ENCODE measurements at regions not wholly inside any gene's neighbourhood (a gene's known extent, or its start where the extent isn't known, plus 50 kb on each side); places are given as distances from the start of the nearest gene placed in this dataset.

- TF ChIP-seq CTCF (IDR thresholded peaks at IDR 0.05; ENCODE audit: extremely low read depth, missing control alignments), result no peak
- no peak for DNase-seq (ENCODE audit: low spot score)
Observed at GRCh38 chr9:108688676-108689075, 167.1 kb downstream of the ACTL7B start.

- TF ChIP-seq CTCF (IDR thresholded peaks at IDR 0.05; ENCODE audit: extremely low read depth, missing control alignments), result no peak
- no peak for DNase-seq (ENCODE audit: low spot score)
Observed at GRCh38 chr9:108688051-108688450, 167.7 kb downstream of the ACTL7B start.

GRCh38 chr9:108687006-108687987 lies 168.5 kb downstream of the ACTL7B start:
- no peak for DNase-seq (ENCODE audit: low spot score)
- TF ChIP-seq CTCF (IDR thresholded peaks at IDR 0.05; ENCODE audit: extremely low read depth, missing control alignments), result no peak

GRCh38 chr9:108684288-108685025 lies 171.3 kb downstream of the ACTL7B start:
- no peak for DNase-seq (ENCODE audit: low spot score)
- no peak for TF ChIP-seq CTCF (IDR thresholded peaks at IDR 0.05; ENCODE audit: extremely low read depth, missing control alignments)

GRCh38 chr9:108683245-108683644 lies 172.5 kb downstream of the ACTL7B start:
- no peak for DNase-seq (ENCODE audit: low spot score)
- TF ChIP-seq CTCF (IDR thresholded peaks at IDR 0.05; ENCODE audit: extremely low read depth, missing control alignments), result no peak

GRCh38 chr9:108681851-108682590 lies 173.8 kb downstream of the ACTL7B start:
- TF ChIP-seq CTCF (IDR thresholded peaks at IDR 0.05; ENCODE audit: extremely low read depth, missing control alignments), result no peak

More at GRCh38 chr9:108681851-108682590, 173.8 kb downstream of the ACTL7B start:
- no peak for DNase-seq (ENCODE audit: low spot score)
